ENCODE measurements at regions not wholly inside any gene's neighbourhood (a gene's known extent, or its start where the extent isn't known, plus 50 kb on each side); places are given as distances from the start of the nearest gene placed in this dataset.

DNA sequence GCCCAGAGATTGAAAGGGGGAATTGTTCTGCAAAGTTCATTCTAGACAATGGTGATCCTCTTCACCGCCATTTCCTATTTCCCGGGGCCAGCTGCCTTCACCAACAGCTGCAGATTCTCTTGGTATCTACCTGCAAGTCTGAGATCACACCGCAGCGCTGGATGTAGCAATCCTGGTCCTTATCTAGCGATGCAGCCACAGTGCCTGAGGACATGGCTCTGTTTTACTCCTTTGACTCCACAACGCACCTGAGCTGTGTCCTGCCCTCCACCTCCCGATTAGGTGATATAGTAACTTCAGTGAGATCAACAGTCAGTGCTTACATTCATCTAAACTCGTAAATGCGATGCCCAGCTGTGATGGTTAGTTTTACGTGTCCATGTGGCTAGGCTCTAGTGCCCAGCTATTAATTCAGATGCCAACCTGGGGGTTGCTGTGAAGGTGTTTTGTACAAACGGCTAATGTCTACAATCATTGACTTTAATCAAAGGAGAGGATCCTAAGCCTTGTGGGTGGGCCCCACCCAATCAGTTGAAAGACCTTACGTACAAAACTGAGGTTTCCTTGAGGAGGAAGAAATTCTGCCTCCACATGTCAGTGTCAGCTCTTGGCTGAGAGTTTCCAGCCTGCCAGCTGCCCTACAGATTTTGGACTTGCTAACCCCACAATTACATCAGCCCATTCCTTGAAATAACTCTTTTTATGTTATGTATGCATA is 189.8 kb downstream of the SH3BP4 start:
- DNase-seq: no peak

- DNase-seq: no peak
These were observed 190.8 kb downstream of the SH3BP4 start for GRCh38 chr2:235142601-235143000.

DNA sequence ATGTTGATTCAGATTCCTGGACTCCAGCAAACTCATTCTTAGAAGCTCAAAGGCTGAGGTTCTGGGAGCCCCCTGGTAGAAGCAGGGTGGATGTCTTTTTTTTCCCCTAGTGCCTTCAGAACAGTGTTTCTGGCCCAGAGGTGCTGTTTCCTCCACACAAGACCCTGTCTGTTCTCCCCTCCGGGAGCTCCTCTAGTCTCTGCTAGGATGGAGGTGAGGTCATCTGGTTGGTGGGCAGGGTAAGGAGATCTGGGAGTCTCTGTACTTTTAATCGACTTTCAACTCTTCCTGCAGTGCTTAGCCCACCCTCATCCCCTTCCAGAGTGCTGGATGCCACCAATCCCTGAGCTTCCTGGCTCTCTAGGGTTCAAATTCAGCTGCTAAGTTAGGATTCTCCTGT is 192.0 kb downstream of the SH3BP4 start:
- DNase-seq: no peak

DNA sequence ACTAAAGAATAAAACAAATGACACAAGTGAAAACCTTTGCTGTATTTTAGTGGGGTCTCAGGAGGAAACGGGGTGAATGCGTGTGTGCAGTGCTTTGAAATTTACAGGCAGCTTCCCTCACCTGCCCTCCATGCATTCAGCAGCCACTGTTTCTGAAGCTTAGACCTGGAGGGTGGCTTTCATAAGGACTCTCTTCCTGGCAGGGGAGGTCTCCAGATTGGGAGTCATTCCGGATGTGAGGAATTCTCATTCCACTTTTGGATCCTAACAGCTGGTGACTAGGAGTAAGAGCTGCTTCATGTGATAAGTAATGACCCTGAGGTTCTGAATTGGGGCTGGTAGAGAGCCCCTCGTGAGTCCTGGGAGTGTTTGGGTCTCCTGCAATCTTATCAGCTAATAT is 192.5 kb downstream of the SH3BP4 start:
- no peak for DNase-seq

- no peak for DNase-seq
These were observed 194.4 kb downstream of the SH3BP4 start for GRCh38 chr2:235146206-235146605.

DNA sequence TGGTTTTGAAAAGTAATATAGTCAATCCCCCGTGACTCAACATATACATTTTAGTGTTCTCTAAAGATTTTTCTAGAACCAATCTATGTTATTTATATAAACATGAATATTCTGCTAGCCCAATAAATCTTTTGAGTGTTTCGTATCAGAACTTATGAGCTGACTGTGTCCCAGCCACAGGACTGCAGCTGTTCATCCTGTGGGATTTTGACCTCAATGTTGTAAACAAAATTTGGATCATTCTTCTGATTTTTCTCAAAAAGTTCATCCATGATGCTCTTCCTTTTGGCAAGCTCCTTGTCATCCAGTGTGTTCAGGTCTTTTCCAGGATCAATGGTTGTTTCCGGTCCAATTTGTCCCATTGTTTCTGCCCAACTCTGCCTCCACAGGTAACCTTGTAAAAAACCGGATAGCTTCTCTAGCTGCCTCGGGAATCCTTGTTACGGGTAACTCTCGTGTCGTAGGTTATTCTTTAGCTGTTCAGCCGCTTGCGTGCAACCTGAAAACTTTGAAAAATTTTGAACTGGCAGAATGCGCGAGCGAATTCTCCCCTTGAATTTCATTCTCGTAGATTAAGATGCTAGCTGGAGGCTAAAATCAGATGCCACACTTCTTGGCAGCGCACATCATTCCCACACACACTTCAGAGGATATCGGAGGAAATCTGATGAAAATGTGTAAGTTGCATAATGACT is 195.2 kb downstream of the SH3BP4 start:
- no peak for DNase-seq

DNA sequence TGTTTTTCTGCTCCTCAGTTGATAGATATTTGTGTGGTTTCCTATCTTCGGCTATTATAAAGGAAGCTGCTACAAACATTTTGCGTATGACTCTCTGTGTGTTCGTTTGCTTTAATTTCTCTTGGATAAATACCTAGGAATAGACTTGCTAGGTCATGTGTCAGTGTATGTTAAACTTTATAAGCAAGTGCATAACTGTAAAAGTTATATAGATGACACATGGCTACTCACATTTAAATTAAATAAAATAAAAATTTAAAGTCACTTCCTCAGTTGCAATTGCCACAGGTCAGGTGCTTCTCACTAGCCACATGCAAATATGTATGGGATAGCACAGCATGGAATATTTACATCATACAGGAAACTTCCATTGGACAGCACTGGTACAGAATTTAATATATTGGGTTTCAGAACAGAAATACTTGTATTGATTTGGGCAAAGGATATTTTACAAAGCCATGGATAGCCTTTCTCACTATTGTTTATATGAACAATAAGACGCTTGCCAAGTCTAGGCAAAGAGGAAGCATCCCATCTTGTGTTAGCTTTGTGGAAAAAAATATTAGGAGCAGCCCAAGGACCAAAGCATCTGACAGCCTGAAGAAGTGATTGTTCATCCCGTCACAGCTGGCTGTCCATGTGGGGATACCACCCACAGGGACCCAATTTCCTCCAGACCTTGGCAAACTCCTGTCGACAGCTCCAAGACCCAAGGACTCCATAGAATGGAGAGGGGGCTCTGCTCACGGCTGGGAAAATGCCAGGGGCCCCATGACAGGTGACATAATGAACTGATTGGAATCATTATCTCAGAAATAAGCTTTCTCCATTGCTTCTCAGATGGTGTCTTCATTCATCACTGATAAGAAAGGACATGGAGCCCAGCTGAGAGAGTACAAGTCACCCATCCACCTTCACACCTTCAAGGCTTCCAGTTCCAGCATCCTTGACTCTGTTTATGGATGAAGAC is 196.7 kb downstream of the SH3BP4 start:
- no peak for DNase-seq

DNA sequence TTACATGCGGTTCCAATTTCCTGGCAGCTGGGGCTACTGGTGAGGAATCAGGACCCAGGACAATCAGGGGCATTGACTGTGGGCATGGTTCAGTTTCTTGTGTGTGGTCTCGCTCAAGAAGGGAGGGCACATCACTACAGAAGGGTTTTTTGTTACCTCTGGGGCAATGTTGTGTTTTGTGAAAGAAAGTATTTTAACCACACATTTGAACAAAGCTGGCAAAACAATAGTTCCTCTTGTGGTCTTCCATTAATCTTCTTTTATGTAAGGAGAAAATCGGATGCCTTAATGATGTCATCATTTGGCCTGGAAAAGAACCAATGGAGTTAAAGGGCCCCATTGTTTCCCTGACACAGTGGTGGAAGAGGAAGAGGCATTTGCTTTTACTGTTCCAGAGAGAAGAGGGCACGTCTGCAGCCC is 197.4 kb downstream of the SH3BP4 start:
- no peak for DNase-seq

- DNase-seq: no peak
These were observed 197.9 kb downstream of the SH3BP4 start for GRCh38 chr2:235149736-235150135.

DNA sequence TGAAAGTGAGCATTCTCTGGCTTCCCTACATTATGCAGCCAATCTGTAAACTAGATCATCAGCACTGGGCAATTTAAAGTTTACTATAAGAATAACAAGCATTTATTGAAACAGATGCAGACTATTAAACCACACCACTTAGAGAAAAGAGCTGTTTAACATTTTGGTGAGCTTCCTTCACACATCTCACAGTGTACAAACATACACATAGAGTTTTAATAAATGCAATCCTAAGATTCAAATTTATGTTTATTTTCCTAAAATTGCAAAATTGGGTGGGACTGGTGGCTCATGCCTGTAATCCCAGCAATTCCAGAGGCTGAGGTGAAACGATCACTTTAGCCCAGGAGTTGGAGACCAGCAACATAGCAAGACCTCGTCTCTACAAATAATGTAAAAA is 199.3 kb downstream of the SH3BP4 start:
- DNase-seq: no peak

- DNase-seq: no peak
These were observed 203.3 kb downstream of the SH3BP4 start for GRCh38 chr2:235155163-235155562.

GRCh38 chr2:235156055-235156454 is 204.2 kb downstream of the SH3BP4 start:
- DNase-seq: no peak

- DNase-seq: no peak
These were observed 206.1 kb downstream of the SH3BP4 start for GRCh38 chr2:235157746-235158482.

DNA sequence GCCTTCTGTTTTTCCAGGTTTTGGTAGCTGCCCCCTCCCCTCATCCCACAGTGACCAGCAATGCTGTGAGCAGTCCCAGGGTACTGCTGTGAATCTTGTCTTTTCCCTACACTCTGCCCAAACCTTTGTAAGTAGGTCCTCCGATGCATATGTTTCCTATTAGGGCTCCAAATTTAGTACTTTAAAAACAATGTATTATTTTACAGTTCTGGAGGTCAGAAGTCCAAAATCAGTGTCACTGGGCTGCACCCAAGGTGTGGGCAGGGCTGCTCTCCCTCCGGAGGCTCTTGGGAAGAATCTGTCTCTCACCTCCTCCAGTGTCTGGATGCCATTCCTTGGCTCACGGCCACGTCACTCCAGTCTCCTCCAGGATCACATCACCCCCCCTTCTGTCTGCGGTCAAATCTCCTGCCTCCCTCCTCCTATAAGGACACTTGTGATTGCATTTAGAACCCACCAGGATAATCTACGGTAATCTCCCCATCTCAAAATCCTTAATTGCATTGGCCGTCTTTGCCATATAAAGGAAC is 208.5 kb downstream of the SH3BP4 start:
- DNase-seq: no peak

DNA sequence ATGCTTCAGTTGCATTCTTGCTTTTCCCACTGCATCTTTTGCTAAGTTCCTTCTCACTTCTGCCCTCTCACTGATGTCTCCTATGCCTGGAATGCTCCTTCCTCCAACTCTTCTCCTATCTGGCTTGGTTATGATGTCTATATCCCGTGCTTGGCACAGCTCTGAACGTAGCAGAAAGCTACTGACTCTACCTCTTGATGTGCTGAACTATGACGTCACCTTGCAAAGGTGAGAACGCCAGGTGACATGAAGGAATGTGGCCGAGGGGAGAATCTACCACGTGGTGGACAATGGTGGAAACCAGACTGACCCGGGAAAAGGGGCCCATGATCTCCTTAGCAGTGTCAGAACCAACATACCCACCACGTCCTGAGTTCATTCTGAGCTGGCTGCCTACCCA is 209.7 kb downstream of the SH3BP4 start:
- no peak for DNase-seq

DNA sequence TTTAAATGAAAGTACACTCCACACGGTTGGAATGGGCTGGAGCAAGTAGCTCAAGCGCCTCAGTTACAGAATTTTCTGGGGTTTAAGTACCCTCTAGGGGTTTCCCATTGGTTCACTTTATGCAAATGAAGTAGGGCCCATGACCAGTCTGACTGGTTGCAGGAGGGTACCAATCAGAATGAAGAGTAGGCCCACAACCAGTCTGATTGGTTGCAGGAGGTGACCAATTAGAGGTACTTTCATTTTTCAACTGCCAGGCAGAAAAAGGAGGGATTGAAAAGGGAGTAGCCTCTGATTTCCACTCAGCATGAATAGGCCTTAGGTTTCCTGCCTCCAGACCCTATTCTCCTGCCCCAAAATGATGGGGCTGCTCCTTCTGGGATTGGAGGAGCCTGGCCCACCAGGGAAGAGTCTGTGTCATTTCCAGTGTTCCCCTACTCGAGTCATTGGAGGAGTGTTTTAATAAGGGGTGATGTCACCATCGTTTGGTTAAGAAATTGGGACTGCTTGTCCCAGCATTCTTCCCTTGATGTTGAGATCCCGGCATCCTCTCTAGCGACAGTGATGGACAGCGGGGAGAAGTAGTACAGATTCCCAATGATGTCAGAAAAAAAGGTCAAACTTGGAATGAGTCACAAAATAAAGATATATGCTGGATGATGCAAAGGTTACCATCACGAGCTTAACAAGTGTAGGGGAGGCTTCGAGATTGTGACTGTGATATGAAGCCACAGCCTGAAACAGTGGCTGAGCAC is 210.4 kb downstream of the SH3BP4 start:
- no peak for DNase-seq

DNA sequence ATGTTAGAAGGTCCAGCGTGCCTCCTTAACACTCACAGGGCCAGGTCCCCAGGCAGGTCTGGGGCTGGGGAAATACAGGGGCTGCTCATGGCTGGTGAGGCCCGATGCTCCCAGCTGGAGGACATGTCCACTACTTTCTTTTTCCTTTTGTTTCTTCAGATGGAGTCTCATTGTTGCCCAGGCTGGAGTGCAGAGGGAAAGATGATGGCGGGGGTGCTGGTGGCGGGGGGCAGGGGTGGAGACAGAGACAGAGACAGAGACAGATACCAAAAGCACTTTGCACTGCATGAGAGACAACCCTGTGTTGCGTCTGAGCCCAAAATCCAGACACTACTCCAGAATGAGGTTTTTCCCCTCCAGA is 211.0 kb downstream of the SH3BP4 start:
- DNase-seq: no peak

DNA sequence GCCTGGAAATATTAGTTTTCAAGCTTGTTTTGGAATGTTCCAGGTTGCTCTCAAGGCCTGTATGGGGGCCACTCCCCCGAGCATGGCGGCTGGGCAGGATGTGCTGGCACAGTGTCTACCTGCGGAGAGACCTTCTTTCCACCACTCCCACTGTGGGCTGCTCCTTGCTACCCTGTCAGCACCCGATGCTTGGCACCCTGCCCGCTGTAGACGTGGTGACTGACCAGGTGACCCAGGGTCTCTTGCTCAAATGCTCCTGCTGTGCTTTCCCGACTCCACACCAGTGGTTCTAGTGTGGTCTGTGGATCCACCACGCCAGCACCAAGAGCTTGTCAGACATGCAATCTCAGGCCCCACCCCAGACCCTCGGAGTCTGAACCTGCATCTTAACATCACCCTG is 213.3 kb downstream of the SH3BP4 start:
- no peak for DNase-seq

GRCh38 chr2:235165631-235166030 is 213.8 kb downstream of the SH3BP4 start:
- DNase-seq: no peak

DNA sequence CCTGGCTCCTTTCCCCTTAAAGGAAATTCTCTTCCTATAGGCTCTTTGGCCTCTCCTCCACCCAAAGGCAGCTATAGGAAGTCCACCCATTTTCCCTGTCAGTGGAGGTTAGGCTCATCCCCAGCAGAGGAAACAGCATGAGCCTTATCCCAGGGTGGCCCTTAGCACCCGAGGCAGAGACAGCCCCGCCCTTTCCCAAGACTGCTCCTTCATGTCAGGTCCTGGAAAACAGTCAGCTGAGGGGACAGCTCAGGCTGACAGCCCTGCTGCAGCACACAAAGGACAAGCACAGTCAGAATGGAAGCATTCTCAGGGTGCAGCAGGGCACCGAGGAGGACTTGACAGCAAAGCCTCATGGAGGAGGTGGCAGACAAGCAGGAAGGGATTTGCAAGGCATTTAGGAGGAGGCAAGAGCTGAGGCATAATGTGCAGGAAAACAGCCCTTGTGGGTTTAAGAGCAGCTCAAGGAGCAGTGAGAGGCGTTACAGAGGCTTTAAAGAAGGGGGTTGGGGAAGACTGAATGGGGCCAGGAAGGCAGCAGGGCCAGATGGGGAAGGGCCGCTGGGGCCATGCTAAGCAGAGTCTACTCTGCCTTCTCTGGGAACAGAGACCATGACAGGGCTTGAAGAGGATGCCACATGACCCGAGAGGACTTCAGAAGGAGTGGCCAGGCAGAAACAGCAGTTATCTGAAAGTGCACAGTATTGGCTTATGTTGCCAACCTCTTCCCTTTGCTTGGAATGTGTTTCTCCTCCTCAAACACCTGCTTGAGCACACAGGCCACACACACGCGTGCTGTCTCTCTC is 216.6 kb downstream of the SH3BP4 start:
- no peak for DNase-seq

- DNase-seq: no peak
These were observed 218.2 kb downstream of the SH3BP4 start for GRCh38 chr2:235170016-235170415.

Measured in right hindlimb (tissue), 1 donor.